Stimulated activated naive CD4-positive, alpha-beta T cell treated with Interleukin-2 at 50 U/mL for 16 hours (primary cell): ENCODE measurements at regions not wholly inside any gene's neighbourhood (a gene's known extent, or its start where the extent isn't known, plus 50 kb on each side); places are given as distances from the start of the nearest gene placed in this dataset.

Source experiments
- DNase-seq: peaks from one replicate; lab custom pipeline; 2025; lab: John Stamatoyannopoulos, UW

DNA sequence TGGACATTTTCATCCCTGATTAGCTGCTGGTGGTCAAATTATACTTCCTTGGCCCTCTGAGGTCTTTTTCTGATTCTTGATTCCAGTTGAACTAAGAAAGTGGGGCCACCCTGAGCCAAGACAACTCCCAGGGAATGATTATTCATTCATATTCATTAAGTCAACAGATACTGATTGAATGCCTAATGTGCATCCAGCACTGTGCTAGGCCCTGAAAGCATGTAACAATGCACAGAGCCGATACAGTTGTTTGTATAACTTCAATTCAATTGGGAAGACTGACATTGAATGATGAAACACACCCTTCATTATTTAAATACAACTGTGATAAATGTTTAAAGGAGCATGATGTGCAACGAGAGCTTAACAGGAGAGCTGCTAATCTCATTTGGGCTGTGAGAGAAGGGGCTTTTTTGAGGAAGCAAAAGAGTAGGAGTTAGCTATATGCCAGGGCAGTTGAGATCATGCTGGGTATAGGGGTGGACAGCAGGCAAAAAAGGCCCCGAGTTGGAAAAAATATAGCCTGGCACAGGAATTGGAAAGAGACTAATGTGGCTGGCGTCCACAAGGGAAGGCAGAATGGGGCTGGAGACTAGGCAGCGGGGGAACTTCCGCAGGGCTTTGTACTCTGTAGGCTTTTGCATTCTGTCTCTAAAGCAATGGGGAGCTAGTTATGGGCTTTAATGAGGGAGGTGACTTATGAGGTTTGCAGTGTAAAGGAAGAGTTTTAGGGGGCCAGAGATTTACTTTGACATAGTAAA, 57.2 kb upstream of the ACVR1 start:
- DNase-seq: no peak

- no peak for DNase-seq
These were observed 56.5 kb upstream of the ACVR1 start for GRCh38 chr2:157932480-157933159.

GRCh38 chr2:157931542-157931941, 55.4 kb upstream of the ACVR1 start:
- DNase-seq: no peak

- no peak for DNase-seq
These were observed 54.6 kb upstream of the ACVR1 start for GRCh38 chr2:157930728-157931127.

GRCh38 chr2:157929871-157930667, 53.9 kb upstream of the ACVR1 start:
- DNase-seq: no peak

GRCh38 chr2:157928372-157928771, 52.2 kb upstream of the ACVR1 start:
- DNase-seq: no peak

GRCh38 chr2:157927155-157927554, 51.0 kb upstream of the ACVR1 start:
- no peak for DNase-seq
